VCaP (cell line): ENCODE measurements at regions not wholly inside any gene's neighbourhood (a gene's known extent, or its start where the extent isn't known, plus 50 kb on each side); places are given as distances from the start of the nearest gene placed in this dataset.

Source experiments
- H3K27ac ChIP-seq: fragments of 450-650 bp; 2 replicates; pipeline ENCODE4 v1.5.1; 2017
- TF ChIP-seq, protein P1 (sequence below): fragments of 450-650 bp; conservative IDR thresholded peaks from 2 replicates; pipeline ENCODE4 v1.5.1; 2017; ENCODE audit warnings: mild to moderate bottlenecking, moderate library complexity

DNA sequence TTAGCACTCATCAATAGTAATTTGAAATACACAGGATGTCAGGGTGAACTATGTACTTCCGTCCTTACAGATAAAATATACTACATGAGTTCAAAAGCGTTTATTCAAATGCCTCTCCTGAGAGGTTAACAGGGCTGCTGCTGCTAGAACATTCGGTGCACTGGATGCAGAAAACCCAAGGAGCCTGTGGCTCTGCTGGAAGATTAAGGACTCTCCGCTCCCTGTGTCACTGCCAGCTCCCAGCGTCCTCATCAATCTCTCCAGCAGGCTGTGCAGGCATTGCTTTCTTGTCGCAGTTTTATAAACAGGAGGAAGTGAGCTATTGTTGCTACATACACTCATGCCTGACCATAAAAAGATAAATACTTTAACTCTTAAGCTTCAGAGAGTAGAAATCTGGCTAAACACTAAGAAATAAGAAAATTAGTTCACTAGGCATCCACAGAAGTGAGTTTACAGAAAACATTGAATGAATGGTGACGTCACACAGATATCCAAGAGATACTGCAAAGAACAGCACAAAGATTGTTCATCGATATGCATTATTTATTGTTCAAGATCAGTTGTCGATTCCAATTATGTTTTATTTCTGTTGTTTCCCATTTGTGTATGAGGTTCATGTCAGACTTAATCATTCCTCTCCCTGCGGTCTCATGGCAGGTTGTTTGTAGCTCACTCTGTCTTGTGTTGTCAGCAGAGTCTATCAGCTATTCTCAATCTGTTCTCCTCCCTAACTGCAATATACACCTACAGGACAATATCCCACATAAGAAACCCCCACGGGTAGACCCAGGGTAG is 127.9 kb upstream of the MON1B start:
- TF ChIP-seq, protein P1, sequence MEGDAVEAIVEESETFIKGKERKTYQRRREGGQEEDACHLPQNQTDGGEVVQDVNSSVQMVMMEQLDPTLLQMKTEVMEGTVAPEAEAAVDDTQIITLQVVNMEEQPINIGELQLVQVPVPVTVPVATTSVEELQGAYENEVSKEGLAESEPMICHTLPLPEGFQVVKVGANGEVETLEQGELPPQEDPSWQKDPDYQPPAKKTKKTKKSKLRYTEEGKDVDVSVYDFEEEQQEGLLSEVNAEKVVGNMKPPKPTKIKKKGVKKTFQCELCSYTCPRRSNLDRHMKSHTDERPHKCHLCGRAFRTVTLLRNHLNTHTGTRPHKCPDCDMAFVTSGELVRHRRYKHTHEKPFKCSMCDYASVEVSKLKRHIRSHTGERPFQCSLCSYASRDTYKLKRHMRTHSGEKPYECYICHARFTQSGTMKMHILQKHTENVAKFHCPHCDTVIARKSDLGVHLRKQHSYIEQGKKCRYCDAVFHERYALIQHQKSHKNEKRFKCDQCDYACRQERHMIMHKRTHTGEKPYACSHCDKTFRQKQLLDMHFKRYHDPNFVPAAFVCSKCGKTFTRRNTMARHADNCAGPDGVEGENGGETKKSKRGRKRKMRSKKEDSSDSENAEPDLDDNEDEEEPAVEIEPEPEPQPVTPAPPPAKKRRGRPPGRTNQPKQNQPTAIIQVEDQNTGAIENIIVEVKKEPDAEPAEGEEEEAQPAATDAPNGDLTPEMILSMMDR: no peak
- H3K27ac ChIP-seq: no peak overlapping the region; the same call in 1 of the 2 replicates

DNA sequence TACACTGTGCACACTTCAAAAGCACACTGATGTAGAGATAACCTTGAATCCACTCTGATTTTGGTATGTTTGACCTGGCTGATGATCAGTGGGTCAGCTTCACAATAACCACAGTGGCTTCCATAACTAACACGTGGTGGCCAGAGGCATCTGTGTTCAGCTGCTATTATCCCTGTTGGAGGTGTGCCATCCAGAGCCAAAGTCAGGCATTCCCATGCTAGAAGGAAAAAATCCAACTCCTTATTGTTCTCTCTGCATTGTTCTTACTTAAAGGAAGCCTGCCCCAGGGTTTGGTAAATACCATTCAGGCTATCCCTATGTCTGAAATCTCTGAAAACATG is 127.3 kb upstream of the MON1B start:
- TF ChIP-seq, protein P1: no peak
- no peak overlapping the region; the same call in 1 of the 2 replicates for H3K27ac ChIP-seq

DNA sequence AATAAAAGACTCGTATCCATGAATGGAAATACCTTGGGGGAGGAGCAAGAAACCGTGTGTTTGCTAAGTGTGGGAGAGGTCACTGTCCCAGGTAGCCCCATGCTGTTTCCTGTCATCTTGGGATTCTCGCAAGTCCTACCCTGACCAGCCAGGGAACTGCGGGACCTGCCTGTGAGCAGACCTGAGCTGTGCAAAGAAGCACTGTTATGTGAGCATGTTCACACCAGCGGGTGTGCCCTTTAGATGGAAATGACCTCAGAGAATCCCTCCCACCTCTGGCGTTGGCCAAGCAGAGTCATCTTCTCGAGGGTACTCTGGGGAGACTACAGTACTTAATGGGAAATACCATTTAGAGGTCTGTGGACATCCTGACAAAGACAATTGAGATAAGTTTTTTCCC is 127.0 kb upstream of the MON1B start:
- no peak overlapping the region; the same call in 1 of the 2 replicates for H3K27ac ChIP-seq
- TF ChIP-seq, protein P1: no peak

DNA sequence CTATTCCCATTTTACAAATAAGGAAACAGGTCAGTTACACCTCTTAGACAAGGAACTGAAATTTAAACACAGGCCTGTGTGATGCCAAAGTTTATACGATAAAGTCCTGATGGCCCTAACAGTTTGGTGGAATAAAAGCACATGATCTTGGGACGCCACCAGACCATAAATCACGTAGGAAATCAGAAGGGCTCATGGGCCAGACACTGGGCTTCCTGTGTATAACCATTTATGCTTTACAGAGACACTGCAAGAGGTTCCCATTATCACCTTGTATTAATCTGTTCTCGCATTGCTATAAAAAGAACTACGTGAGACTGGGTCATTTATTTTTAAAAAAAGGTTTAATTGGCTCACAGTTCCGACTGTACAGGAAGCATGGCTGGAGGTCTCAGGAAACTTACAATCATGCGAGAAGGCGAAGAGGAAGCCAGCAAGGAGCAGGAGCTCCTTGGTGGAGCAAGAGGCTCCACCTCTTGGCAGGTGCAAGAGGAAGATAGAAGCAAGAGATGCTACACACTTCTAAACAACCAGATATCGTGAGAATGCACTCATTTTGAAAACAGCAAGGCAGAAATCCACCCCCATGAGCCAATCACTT is 124.0 kb upstream of the MON1B start:
- no peak overlapping the region for H3K27ac ChIP-seq
- TF ChIP-seq, protein P1: no peak

DNA sequence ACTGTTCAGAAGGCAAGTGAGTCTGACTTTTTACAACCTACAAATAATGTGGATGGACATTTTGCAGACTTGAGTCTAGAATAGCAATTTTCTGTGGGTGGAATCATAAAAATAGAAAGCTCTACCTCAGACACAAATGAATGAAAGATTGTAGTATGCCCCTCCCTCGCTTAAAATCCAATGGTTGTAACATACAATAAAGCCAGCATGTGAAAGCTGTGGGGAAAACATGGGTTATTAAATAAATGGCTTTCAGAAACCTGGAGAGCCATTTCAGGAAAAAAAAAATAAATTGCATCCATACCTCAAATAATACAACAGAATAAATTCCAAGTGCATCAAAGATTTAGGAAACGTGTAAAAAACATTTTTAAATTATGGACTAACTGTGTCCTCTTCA is 123.1 kb upstream of the MON1B start:
- TF ChIP-seq, protein P1: no peak
- no peak overlapping the region for H3K27ac ChIP-seq

DNA sequence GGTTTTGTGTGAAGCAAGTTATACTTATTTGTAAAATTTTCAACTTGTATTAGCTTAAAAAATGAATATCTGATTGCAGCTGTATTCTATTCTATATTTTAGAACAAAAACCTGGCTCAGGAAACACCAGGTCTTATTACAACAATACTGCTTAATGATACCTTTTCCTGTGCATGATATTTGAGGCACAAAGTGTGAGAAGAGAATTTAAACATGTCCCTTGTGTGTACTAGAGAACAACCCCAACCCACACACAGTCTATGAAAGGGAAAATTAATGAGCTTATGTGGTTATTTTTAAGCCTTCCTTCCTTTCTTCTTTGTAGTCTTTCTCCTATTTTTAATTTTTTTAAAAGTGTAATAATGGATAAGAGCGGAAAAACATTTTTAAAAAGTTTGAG is 122.6 kb upstream of the MON1B start:
- TF ChIP-seq, protein P1: no peak
- H3K27ac ChIP-seq: no peak overlapping the region

DNA sequence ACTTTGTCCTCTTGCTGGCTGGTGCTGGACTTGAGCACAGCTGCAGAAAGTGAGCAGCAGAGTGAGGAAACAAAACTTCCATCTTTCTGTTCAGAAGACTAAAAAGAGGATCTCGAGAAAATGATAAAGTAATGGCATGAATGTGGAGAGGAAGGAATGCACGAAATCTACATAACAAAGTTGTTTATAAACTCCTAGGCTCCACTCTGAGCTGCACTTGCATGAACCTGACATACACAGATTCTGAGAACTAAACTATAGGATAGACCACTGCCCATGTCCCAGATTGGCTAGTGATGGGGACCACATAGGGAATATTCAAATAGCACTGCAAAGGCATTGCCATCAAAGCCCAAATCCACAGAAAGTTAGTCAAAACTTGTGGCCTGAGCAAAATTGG is 121.1 kb upstream of the MON1B start:
- H3K27ac ChIP-seq: no peak overlapping the region
- TF ChIP-seq, protein P1: no peak
